ENCODE measurements at regions not wholly inside any gene's neighbourhood (a gene's known extent, or its start where the extent isn't known, plus 50 kb on each side); places are given as distances from the start of the nearest gene placed in this dataset.
"Not testable (repeated sequence)": the region's sequence is repeated elsewhere in the genome, so short reads cannot be mapped to it uniquely, and the experiment has no call there.

GRCh38 chr7:67335663-67336062, 339.0 kb downstream of the TYW1 start:
- not testable (repeated sequence) for H3K36me3 ChIP-seq (ENCODE audit: control insufficient read depth in 1 of 2, insufficient read depth in 2 of 2, low read length in 2 of 2)

GRCh38 chr7:67338545-67338944, 341.9 kb downstream of the TYW1 start:
- peaks cover 4 to 22% of the 10 kb centered on the region in 2 donors for H3K36me3 ChIP-seq (ENCODE audit: control insufficient read depth in 1 of 2, insufficient read depth in 2 of 2, low read length in 2 of 2)
- H3K4me1 ChIP-seq (ENCODE audit: control insufficient read depth in 1 of 2, insufficient read depth in 2 of 2, low read length in 2 of 2); H3K9ac ChIP-seq (ENCODE audit: low read depth in 1 of 2, low read length in 2 of 2); H3K4me3 ChIP-seq (ENCODE audit: low read depth in 1 of 2, low read length in 2 of 2); H3K27ac ChIP-seq (ENCODE audit: low read depth, low read length); H3K27me3 ChIP-seq (ENCODE audit: control insufficient read depth in 1 of 2, insufficient read depth in 2 of 2, low read length in 2 of 2); H3K9me3 ChIP-seq (ENCODE audit: control insufficient read depth in 1 of 2, low read length in 2 of 2): not testable (repeated sequence)

More at GRCh38 chr7:67335663-67336062, 339.0 kb downstream of the TYW1 start:
- not testable (repeated sequence) for H3K27ac ChIP-seq (ENCODE audit: low read depth, low read length); H3K4me3 ChIP-seq (ENCODE audit: low read depth in 1 of 2, low read length in 2 of 2); H3K27me3 ChIP-seq (ENCODE audit: control insufficient read depth in 1 of 2, insufficient read depth in 2 of 2, low read length in 2 of 2); H3K9me3 ChIP-seq (ENCODE audit: control insufficient read depth in 1 of 2, low read length in 2 of 2); H3K4me1 ChIP-seq (ENCODE audit: control insufficient read depth in 1 of 2, insufficient read depth in 2 of 2, low read length in 2 of 2); H3K9ac ChIP-seq (ENCODE audit: low read depth in 1 of 2, low read length in 2 of 2)

- H3K36me3 ChIP-seq (ENCODE audit: control insufficient read depth in 1 of 2, insufficient read depth in 2 of 2, low read length in 2 of 2) = peaks cover 12 to 32% of the 10 kb centered on the region in 2 donors
- H3K4me3 ChIP-seq (ENCODE audit: low read depth in 1 of 2, low read length in 2 of 2) = no peak overlapping the region
- no peak overlapping the region for H3K9ac ChIP-seq (ENCODE audit: low read depth in 1 of 2, low read length in 2 of 2)
- H3K4me1 ChIP-seq (ENCODE audit: control insufficient read depth in 1 of 2, insufficient read depth in 2 of 2, low read length in 2 of 2) = no peaks in the 10 kb centered on the region
- no peaks in the 10 kb centered on the region for H3K27me3 ChIP-seq (ENCODE audit: control insufficient read depth in 1 of 2, insufficient read depth in 2 of 2, low read length in 2 of 2)
- H3K27ac ChIP-seq (ENCODE audit: low read depth, low read length) = no peak overlapping the region
- peaks cover 0 to 3% of the 10 kb centered on the region in 2 donors for H3K9me3 ChIP-seq (ENCODE audit: control insufficient read depth in 1 of 2, low read length in 2 of 2)
Observed at GRCh38 chr7:67341153-67341768, 344.6 kb downstream of the TYW1 start.

GRCh38 chr7:67343114-67343513, 346.5 kb downstream of the TYW1 start:
- H3K27ac ChIP-seq (ENCODE audit: low read depth, low read length) = no peak overlapping the region
- H3K9ac ChIP-seq (ENCODE audit: low read depth in 1 of 2, low read length in 2 of 2) = no peak overlapping the region
- H3K4me3 ChIP-seq (ENCODE audit: low read depth in 1 of 2, low read length in 2 of 2) = no peak overlapping the region
- H3K36me3 ChIP-seq (ENCODE audit: control insufficient read depth in 1 of 2, insufficient read depth in 2 of 2, low read length in 2 of 2) = peaks cover 12 to 32% of the 10 kb centered on the region in 2 donors
- peaks cover 0 to 3% of the 10 kb centered on the region in 2 donors for H3K9me3 ChIP-seq (ENCODE audit: control insufficient read depth in 1 of 2, low read length in 2 of 2)
- no peaks in the 10 kb centered on the region for H3K4me1 ChIP-seq (ENCODE audit: control insufficient read depth in 1 of 2, insufficient read depth in 2 of 2, low read length in 2 of 2)
- H3K27me3 ChIP-seq (ENCODE audit: control insufficient read depth in 1 of 2, insufficient read depth in 2 of 2, low read length in 2 of 2) = no peaks in the 10 kb centered on the region

GRCh38 chr7:67343572-67343971, 346.9 kb downstream of the TYW1 start:
- Histone ChIP-seq H3K36me3 (ENCODE audit: control insufficient read depth in 1 of 2, insufficient read depth in 2 of 2, low read length in 2 of 2) (peaks cover 12 to 32% of the 10 kb centered on the region in 2 donors), H3K27ac (ENCODE audit: low read depth, low read length) (no peak overlapping the region)

GRCh38 chr7:67344481-67345193, 348.0 kb downstream of the TYW1 start:
- H3K4me3 ChIP-seq (ENCODE audit: low read depth in 1 of 2, low read length in 2 of 2) = no peak overlapping the region
- H3K9me3 ChIP-seq (ENCODE audit: control insufficient read depth in 1 of 2, low read length in 2 of 2) = peaks cover 0 to 3% of the 10 kb centered on the region in 2 donors
- no peaks in the 10 kb centered on the region for H3K4me1 ChIP-seq (ENCODE audit: control insufficient read depth in 1 of 2, insufficient read depth in 2 of 2, low read length in 2 of 2)
- no peaks in the 10 kb centered on the region for H3K27me3 ChIP-seq (ENCODE audit: control insufficient read depth in 1 of 2, insufficient read depth in 2 of 2, low read length in 2 of 2)
- H3K27ac ChIP-seq (ENCODE audit: low read depth, low read length) = no peak overlapping the region
- peaks cover 12 to 30% of the 10 kb centered on the region in 2 donors for H3K36me3 ChIP-seq (ENCODE audit: control insufficient read depth in 1 of 2, insufficient read depth in 2 of 2, low read length in 2 of 2)
- no peak overlapping the region for H3K9ac ChIP-seq (ENCODE audit: low read depth in 1 of 2, low read length in 2 of 2)

More at GRCh38 chr7:67343572-67343971, 346.9 kb downstream of the TYW1 start:
- Histone ChIP-seq H3K4me3 (ENCODE audit: low read depth in 1 of 2, low read length in 2 of 2) (no peak overlapping the region), H3K9ac (ENCODE audit: low read depth in 1 of 2, low read length in 2 of 2) (no peak overlapping the region), H3K9me3 (ENCODE audit: control insufficient read depth in 1 of 2, low read length in 2 of 2) (peaks cover 0 to 3% of the 10 kb centered on the region in 2 donors), H3K4me1 (ENCODE audit: control insufficient read depth in 1 of 2, insufficient read depth in 2 of 2, low read length in 2 of 2) (no peaks in the 10 kb centered on the region), H3K27me3 (ENCODE audit: control insufficient read depth in 1 of 2, insufficient read depth in 2 of 2, low read length in 2 of 2) (no peaks in the 10 kb centered on the region)

GRCh38 chr7:67346126-67346525, 349.5 kb downstream of the TYW1 start:
- no peaks in the 10 kb centered on the region for H3K27me3 ChIP-seq (ENCODE audit: control insufficient read depth in 1 of 2, insufficient read depth in 2 of 2, low read length in 2 of 2)
- H3K4me3 ChIP-seq (ENCODE audit: low read depth in 1 of 2, low read length in 2 of 2) = no peak overlapping the region
- H3K36me3 ChIP-seq (ENCODE audit: control insufficient read depth in 1 of 2, insufficient read depth in 2 of 2, low read length in 2 of 2) = peaks cover 12 to 23% of the 10 kb centered on the region in 2 donors
- H3K4me1 ChIP-seq (ENCODE audit: control insufficient read depth in 1 of 2, insufficient read depth in 2 of 2, low read length in 2 of 2) = no peaks in the 10 kb centered on the region
- no peak overlapping the region for H3K27ac ChIP-seq (ENCODE audit: low read depth, low read length)
- H3K9me3 ChIP-seq (ENCODE audit: control insufficient read depth in 1 of 2, low read length in 2 of 2) = peaks cover 0 to 3% of the 10 kb centered on the region in 2 donors
- no peak overlapping the region for H3K9ac ChIP-seq (ENCODE audit: low read depth in 1 of 2, low read length in 2 of 2)

GRCh38 chr7:67346876-67347275, 350.2 kb downstream of the TYW1 start:
- H3K4me3 ChIP-seq (ENCODE audit: low read depth in 1 of 2, low read length in 2 of 2) = no peak overlapping the region
- no peak overlapping the region for H3K27ac ChIP-seq (ENCODE audit: low read depth, low read length)
- peaks cover 10 to 16% of the 10 kb centered on the region in 2 donors for H3K36me3 ChIP-seq (ENCODE audit: control insufficient read depth in 1 of 2, insufficient read depth in 2 of 2, low read length in 2 of 2)
- peaks cover 0 to 3% of the 10 kb centered on the region in 2 donors for H3K9me3 ChIP-seq (ENCODE audit: control insufficient read depth in 1 of 2, low read length in 2 of 2)
- no peak overlapping the region for H3K9ac ChIP-seq (ENCODE audit: low read depth in 1 of 2, low read length in 2 of 2)
- no peaks in the 10 kb centered on the region for H3K27me3 ChIP-seq (ENCODE audit: control insufficient read depth in 1 of 2, insufficient read depth in 2 of 2, low read length in 2 of 2)
- no peaks in the 10 kb centered on the region for H3K4me1 ChIP-seq (ENCODE audit: control insufficient read depth in 1 of 2, insufficient read depth in 2 of 2, low read length in 2 of 2)

GRCh38 chr7:67348171-67348570, 351.5 kb downstream of the TYW1 start:
- H3K4me3 ChIP-seq (ENCODE audit: low read depth in 1 of 2, low read length in 2 of 2) = no peak overlapping the region
- no peaks in the 10 kb centered on the region for H3K4me1 ChIP-seq (ENCODE audit: control insufficient read depth in 1 of 2, insufficient read depth in 2 of 2, low read length in 2 of 2)
- H3K36me3 ChIP-seq (ENCODE audit: control insufficient read depth in 1 of 2, insufficient read depth in 2 of 2, low read length in 2 of 2) = peaks cover 8 to 12% of the 10 kb centered on the region in 2 donors
- H3K9me3 ChIP-seq (ENCODE audit: control insufficient read depth in 1 of 2, low read length in 2 of 2) = peaks cover 0 to 3% of the 10 kb centered on the region in 2 donors
- no peak overlapping the region for H3K9ac ChIP-seq (ENCODE audit: low read depth in 1 of 2, low read length in 2 of 2)
- H3K27me3 ChIP-seq (ENCODE audit: control insufficient read depth in 1 of 2, insufficient read depth in 2 of 2, low read length in 2 of 2) = no peaks in the 10 kb centered on the region
- H3K27ac ChIP-seq (ENCODE audit: low read depth, low read length) = no peak overlapping the region

- H3K36me3 ChIP-seq (ENCODE audit: control insufficient read depth in 1 of 2, insufficient read depth in 2 of 2, low read length in 2 of 2) = not testable (repeated sequence)
- H3K9me3 ChIP-seq (ENCODE audit: control insufficient read depth in 1 of 2, low read length in 2 of 2) = peaks cover 8 to 10% of the 10 kb centered on the region in 2 donors
Observed at GRCh38 chr7:67357653-67358052, 361.0 kb downstream of the TYW1 start.

More at GRCh38 chr7:67357653-67358052, 361.0 kb downstream of the TYW1 start:
- H3K27ac ChIP-seq (ENCODE audit: low read depth, low read length); H3K4me1 ChIP-seq (ENCODE audit: control insufficient read depth in 1 of 2, insufficient read depth in 2 of 2, low read length in 2 of 2); H3K27me3 ChIP-seq (ENCODE audit: control insufficient read depth in 1 of 2, insufficient read depth in 2 of 2, low read length in 2 of 2); H3K4me3 ChIP-seq (ENCODE audit: low read depth in 1 of 2, low read length in 2 of 2); H3K9ac ChIP-seq (ENCODE audit: low read depth in 1 of 2, low read length in 2 of 2): not testable (repeated sequence)
